GM19395 (cell line): ENCODE measurements at regions not wholly inside any gene's neighbourhood (a gene's known extent, or its start where the extent isn't known, plus 50 kb on each side); places are given as distances from the start of the nearest gene placed in this dataset.

ENCODE experiments used
- ATAC-seq: cut with Tn5 transposase; IDR thresholded peaks from one replicate; pipeline ENCODE4 v1.9.1; 2021; ENCODE audit warnings: mild to moderate bottlenecking, moderate library complexity; ENCODE audit not compliant: unreplicated experiment

GRCh38 chr14:101490771-101491170, 70.5 kb upstream of the DIO3 start:
- ATAC-seq, result no peak

- ATAC-seq, result no peak
Measured at GRCh38 chr14:101491841-101492240, 69.5 kb upstream of the DIO3 start.

- no peak for ATAC-seq
Measured at GRCh38 chr14:101492716-101493115, 68.6 kb upstream of the DIO3 start.

GRCh38 chr14:101494826-101495225, 66.5 kb upstream of the DIO3 start:
- ATAC-seq, result no peak

- no peak for ATAC-seq
Measured at GRCh38 chr14:101495284-101495683, 66.0 kb upstream of the DIO3 start.

- ATAC-seq, result no peak
Measured at GRCh38 chr14:101495827-101496775, 65.2 kb upstream of the DIO3 start.

- no peak for ATAC-seq
Measured at GRCh38 chr14:101496776-101497683, 64.3 kb upstream of the DIO3 start.

- ATAC-seq, result no peak
Measured at GRCh38 chr14:101497684-101498525, 63.4 kb upstream of the DIO3 start.

- ATAC-seq, result no peak
Measured at GRCh38 chr14:101498526-101498860, 62.8 kb upstream of the DIO3 start.

GRCh38 chr14:101499080-101499479, 62.2 kb upstream of the DIO3 start:
- no peak for ATAC-seq

- no peak for ATAC-seq
Measured at GRCh38 chr14:101499513-101499912, 61.8 kb upstream of the DIO3 start.

GRCh38 chr14:101500061-101500460, 61.2 kb upstream of the DIO3 start:
- no peak for ATAC-seq

GRCh38 chr14:101500681-101501080, 60.6 kb upstream of the DIO3 start:
- no peak for ATAC-seq

- ATAC-seq, result no peak
Measured at GRCh38 chr14:101501341-101501740, 60.0 kb upstream of the DIO3 start.

- ATAC-seq, result no peak
Measured at GRCh38 chr14:101501858-101502615, 59.3 kb upstream of the DIO3 start.

- no peak for ATAC-seq
Measured at GRCh38 chr14:101502761-101503392, 58.4 kb upstream of the DIO3 start.

- no peak for ATAC-seq
Measured at GRCh38 chr14:101503431-101504095, 57.7 kb upstream of the DIO3 start.

- ATAC-seq, result no peak
Measured at GRCh38 chr14:101504096-101504948, 57.0 kb upstream of the DIO3 start.
